CD4-positive, alpha-beta T cell treated with Interleukin-10 for 1 hour (primary cell): ENCODE measurements at regions not wholly inside any gene's neighbourhood (a gene's known extent, or its start where the extent isn't known, plus 50 kb on each side); places are given as distances from the start of the nearest gene placed in this dataset.
"Not testable (repeated sequence)": the region's sequence is repeated elsewhere in the genome, so short reads cannot be mapped to it uniquely, and the experiment has no call there.

Experiments used
- DNase-seq: peaks from one replicate; pipeline ENCODE4 v3.0.0-alpha.2; 2020

DNA sequence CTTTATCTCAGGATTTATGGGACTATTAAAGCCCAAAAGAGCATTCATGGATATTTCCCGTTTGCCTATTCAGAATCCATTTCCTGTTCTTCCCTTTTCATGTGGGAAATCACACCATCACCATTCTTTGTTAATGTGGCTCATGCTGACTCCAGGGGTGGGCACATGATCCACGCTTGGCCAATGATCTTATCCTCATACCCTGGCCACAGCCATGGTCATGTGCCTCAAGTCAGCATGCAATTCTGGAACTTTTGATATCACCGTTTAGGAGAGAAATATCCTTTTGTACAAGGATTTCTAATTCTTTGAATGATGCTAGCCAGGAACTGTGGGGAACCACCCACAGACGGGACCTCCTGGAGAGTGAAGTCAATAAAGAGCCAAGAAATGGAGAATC lies 272.2 kb downstream of the PRELID2 start:
- no peak for DNase-seq

DNA sequence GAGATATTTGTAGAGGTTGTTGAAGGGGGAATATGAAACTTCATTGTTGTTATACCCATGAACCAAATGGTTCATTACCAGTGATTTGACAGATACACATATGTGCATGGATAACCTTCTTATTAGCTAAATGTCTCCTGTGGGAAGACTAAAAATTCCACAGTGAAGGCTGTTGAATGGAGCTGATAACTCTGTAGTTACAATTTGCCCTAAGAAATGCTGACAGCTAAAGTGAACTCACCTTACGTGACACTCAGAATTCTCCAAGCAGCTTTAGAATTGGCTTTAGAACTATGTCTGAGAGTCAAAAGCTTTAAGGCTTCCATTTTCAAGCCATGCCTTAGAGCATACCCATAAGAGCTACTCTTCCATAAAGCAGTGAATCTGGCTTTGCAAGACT lies 276.9 kb downstream of the PRELID2 start:
- DNase-seq, result no peak

DNA sequence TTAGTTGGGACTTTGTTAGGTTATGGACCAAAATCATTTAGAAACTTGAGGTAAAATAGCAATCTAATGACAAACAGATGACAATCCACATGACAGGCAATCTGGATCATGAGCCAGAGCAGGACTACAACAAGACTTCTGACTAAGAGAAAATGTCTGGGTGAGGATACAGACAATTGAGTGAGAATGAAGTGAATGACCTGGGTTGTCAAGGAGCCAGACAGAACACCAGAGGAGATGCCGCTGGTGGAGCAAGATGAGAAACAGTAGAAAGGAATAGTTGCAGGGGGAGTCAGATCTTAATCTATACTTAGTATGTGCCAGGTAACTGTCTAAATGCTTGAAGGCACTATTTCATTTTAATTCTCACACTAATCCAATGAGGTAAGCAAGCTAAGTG lies 277.8 kb downstream of the PRELID2 start:
- no peak for DNase-seq

DNA sequence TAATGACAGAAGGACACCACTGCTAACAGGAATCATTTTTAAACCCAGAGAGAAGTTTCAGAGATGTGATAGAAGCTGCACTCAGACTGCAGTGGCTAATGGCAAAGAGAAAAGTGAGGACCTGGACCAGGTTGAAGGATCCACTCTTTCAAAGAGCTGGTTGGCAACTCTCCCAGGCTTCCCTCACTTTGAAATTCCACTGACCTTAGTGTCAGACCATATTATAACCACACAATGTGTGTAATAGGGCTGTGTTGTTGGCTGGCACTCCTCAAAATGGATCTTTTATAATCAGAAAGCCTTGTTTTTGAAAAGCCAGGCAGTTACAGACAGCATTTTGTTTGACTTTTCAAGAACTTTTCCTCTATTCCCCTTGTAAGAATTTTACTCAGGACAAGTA lies 280.7 kb downstream of the PRELID2 start:
- no peak for DNase-seq

DNA sequence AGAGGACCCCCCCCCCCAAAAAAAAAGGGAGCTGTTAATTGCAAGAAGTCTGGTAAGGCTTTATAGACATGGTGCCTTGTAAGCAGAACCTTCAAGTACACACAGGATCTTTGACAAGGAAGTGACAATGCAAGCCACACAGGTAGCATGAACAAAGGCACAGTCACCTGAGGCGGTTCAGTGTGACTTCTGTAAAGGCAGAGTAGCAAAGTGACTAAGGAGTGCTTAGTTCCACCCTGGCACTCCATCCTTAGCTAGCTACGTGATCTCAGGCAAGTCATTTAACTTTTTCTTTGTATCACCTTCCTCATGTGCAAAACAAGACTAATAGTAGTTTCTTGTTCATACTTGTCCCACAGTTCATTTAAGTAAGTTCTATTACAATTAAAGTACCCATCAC lies 282.0 kb downstream of the PRELID2 start:
- no peak for DNase-seq

DNA sequence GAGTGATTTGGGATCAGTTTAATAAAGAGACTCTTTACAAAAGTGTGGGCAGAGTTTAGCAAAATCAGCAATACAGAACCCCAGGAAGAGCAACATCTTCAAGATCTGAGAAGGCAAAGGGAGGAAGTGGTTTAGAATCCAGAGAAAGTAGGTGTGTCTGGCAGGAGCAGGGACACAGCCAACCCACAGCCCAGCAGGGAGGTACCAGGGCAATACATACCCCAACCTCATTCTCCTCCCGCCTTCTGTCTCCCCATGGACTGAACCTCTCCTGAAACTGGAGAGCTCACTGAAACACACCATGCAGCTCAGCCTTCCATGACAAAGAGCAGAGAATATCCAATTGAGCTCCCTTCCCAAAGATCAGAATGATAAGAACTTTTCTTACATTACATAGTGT lies 283.4 kb downstream of the PRELID2 start:
- no peak for DNase-seq

DNA sequence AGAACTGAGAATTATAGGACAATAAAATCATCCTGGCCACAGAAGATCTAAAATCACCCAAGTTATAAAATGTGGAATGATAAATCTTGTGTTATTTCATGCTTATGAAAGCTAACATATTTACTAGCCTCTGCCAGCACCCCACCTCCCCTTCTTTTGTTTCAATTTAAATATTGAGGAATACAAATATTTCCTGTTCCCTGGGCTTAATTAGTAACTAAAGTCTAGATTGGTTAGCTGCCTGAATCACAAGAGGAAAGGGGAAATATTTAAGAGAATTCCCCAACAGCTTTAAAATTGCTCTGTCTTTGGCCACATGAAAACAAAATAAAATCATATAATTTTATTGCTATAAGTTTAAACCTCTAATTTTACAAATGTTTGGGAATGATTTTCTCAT lies 287.0 kb downstream of the PRELID2 start:
- DNase-seq, result no peak

DNA sequence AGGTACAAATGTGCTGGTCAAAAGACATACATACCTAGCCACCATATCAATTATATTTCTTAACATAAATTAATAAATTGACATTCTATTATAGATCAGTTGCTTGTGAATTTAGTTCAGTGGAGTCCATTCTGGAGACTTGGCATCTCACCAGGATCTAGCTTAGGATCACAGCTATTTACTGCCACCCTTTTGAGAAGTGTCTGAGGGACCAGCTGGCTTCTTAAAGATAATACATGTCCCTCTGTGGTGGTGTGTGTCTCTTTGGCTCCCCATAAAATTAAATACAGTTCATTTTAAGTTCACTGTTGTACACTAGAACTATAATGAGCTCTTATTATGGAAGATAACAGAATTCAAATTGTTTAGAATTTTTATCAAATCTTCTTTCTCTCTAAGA lies 290.7 kb downstream of the PRELID2 start:
- no peak for DNase-seq

DNA sequence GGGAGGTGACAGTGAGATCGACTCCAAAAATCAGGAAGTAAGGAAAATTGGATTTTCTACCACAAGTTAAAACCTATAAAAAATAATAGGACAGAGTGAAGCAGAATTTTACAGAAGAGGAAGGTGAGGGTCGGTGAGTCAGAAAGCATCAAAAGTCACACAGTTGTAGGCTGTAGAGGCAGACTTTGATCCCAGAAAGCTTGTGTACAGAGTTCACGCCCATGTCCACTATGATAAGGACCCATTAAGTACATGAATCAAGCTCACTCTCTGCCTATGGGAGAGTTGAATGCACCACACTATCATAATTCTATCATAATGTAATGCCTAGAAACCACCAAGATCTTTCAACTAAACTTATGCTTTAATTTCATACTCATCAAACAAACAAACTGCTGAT lies 291.2 kb downstream of the PRELID2 start:
- DNase-seq, result no peak

DNA sequence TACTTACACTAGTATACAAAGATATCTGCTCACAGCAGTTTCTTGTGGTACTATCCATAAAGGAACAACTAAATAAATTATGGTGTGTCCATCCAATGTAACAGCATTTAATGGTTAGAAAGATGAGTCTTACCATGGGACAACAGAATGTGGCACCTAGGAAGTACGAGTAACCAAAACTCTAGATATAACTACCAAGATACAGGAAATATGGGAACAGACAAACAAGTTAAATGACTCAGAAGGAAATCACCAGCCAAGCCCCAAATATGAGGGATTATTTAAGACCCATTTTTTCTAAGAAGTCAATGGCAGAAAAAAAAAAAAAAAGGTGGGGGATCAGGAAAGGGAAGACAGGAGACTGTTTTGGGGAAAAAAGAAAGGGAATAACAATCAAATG lies 294.8 kb downstream of the PRELID2 start:
- no peak for DNase-seq

DNA sequence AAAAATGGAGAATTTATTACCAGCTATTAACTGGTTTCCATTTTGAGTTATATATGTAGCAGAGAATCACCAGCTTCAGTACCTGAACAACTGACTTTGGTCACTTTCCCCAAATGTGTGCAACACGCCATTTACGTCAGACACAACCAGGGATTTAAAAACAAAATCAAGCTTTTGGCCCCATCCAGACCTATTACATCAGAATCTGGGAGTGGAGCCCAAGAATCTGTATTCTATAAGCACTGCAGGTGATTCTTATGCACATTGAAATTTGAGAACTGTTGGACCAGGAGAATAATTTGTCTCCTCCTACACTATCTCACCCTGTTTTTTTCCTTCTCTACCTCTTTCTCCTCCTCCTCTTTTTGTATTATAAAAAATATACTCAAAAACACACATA lies 295.9 kb downstream of the PRELID2 start:
- no peak for DNase-seq

DNA sequence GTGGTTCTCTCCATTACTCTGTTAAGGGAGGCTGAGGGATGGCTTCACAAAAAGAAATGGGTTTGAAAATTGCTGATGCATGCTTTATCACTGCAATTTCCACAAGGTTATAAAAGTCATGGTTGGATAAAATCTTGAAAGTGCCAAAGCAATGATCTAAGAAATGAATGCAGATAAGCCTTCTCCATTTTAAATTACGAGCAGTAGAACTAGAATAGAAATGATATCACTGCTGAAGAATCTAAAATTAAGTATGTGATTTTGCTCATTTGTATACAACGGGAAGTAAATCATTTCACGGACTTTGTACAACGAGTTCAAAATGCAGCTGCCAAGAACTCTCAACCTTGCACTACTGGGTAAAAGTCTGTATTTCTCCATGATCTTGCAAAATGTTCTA lies 299.0 kb downstream of the PRELID2 start:
- no peak for DNase-seq

DNA sequence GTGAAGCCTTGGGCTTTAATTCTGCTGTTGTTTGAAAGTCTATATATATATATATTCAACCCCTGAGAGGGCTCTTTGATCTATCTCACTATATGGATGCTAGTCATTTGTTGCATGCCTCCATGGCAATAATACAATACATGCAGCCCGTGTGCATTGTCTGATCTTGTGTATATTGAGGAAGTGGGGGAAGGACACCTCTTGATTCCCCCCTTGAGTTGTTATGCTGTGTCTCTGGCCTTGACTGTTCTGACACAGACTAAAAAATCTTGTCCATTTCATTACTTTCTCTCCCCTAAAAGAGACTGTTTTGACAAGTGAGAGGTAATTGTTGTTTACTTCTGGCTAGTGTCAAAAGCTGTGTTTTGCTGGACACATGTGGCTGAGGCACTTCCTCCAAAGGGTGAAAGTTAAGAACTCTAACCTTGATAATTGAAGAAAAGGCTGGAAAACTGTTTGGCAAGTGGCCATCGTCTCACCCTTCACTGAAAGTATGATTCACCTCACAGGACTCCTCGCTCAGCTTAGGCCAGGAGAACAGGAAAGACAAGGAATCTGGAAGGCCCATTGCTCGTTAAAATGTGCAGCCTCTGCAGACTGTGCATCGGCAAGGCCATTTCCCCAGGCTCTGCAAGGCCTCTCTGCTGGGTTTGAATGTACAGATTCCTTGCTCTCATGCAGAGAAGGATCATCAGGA lies 304.0 kb downstream of the PRELID2 start:
- DNase-seq, result no peak

DNA sequence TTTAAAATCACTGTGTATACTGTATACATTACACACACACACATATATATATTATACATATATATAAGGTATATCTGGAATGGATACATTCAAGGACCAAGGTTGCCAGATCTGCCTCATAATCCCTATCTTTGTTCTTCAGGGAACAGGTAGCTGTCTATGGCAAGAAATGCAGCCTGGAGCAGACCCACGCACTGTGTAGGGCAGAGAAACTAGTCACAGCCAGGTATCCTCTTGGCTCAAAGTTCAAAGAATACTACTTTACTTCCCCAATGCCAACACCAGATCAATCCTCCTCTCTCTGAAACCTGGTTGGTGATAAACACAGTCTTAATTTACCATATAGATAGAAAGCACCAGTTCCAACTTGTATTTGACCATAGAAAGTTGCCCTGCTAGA lies 313.6 kb downstream of the PRELID2 start:
- DNase-seq, result no peak

DNA sequence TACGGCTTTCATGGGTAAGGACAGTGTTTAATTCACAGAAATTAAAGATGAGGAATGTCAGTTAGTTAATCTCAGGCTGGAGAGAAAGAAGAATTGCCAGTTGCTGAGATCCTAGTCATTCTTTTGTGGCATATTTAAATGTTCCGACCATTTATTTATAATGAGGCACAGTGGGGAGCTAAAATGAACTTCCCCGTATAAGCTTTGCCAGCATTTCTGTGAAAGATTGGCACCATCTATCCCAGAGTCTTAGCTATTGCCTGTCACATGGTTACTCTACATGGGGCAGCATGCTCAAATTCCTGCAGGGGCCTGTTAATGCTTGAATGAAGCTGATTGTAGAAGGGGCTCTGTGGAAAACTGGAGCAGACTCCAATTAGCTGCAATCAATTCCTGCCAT lies 314.1 kb downstream of the PRELID2 start:
- DNase-seq, result no peak

DNA sequence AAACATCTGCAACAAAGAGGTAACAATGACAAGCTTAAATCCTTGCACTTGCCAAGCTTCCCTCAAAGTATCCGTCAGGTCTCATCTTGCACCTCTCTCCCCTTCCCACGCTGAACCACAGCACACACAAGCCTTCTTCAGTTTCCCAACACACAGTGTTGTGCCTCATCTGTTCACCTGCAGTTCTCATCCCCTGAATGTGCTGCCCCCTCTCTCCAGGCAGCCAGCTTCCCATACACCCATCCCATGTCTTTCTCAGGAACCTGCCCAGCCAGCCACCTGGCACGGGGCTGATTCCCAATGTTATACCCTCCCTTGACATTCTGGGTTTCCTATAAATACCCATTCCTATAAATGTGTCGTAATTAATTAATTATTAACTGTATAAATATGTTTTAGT lies 314.8 kb downstream of the PRELID2 start:
- no peak for DNase-seq

DNA sequence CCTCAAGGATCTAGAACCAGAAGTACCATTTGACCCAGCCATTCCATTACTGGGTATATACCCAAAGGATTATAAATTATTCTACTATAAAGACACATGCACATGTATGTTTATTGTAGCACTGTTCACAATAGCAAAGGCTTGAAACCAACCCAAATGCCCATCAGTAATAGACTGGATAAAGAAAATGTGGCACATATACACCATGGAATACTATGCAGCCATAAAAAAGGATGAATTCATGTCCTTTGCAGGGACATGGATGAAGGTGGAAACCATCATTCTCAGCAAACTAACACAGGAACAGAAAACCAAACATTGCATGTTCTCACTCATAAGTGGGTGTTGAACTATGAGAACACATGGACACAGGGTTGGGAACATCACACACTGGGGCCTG lies 317.6 kb downstream of the PRELID2 start:
- not testable (repeated sequence) for DNase-seq

DNA sequence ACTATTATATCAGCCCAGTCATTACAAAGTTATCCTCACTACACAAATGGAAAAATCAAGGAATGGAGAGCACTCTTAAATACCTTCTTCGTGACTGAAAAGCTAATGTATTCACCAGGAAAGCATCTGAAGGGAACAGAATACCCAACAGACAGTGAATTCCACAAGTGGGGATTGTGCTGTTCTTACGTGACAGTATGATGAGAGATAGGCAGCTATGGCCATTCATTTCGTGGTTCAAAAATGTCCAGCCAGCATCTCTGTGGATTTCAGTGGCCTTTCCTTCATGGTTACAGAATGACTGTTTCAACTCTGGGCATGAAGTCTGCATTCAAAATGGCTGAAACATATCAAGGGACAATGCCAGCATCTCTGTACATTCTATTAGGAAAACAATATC lies 323.8 kb downstream of the PRELID2 start:
- DNase-seq, result no peak

DNA sequence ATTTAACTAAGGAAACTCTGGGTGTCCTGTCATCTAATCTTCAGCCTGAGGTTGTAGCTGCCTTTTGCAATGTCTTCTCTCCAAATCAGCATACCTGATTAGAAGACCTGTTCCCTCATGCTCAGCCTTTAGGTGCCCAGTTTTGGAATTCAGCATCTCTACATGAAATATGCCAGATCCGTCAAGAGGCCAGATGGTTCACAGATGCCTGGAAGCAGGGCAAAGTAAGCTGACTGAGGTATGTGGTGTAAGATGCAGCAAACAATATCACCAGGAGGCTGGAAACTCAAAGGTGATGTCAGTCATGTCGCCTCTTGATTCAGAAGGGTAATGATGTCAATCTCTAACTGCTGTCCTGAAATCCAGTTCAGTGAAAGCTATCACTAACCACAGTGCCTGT lies 324.4 kb downstream of the PRELID2 start:
- no peak for DNase-seq

DNA sequence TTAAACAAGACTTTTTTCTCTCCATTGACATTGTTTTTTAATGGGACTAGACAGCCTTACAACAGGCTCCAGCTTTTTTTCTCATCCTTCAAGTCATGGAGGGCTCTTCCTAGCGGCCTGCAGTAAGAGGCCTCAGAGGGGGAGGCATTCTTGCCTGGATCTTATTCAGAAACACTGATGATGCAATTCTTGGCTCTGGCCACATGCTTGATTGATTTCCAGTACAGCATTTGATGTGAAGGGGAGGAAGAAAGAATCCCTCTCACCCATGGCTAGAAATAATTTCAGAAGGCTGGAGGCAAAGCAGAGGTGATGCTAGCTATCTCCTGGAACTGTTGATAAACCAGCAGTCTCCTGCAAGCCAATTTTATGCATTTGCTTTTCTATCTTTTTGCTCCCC lies 324.8 kb downstream of the PRELID2 start:
- DNase-seq, result no peak

DNA sequence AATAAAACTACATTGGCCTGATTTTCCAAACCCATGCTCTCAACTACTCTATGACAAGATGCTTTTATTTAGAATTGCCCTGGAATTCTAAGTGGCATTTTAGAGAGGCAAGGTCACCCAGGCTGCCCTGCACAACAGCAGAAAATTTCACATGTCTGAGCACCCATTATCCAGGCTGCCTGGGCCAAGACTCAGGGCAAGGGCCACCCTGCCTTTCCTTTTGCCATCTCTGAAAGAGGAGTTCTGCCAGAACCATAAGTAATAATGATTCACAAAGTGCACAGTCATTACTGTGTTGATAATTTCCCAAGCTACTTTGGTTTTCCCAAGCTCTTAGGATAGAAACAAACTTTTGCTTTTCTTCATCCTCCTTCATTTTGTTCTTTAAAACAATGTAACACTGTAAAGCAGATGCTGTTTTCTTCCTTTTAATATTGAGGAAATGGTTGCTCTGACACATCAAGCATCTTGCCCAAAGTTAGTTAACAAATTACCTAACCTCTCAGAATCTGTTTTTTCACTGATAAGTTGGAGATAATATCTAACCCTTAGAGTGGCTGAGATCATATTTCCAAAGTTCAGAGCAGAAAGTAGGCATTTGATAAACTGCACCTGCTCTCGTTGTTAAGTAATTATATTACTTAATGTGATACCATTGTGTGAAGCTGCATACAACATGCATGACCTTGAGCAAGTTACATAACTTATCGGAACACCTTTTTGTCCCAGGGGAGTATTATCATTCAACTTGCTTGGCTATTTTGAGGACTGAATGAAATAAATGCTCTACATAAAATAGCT lies 325.6 kb downstream of the PRELID2 start:
- no peak for DNase-seq

DNA sequence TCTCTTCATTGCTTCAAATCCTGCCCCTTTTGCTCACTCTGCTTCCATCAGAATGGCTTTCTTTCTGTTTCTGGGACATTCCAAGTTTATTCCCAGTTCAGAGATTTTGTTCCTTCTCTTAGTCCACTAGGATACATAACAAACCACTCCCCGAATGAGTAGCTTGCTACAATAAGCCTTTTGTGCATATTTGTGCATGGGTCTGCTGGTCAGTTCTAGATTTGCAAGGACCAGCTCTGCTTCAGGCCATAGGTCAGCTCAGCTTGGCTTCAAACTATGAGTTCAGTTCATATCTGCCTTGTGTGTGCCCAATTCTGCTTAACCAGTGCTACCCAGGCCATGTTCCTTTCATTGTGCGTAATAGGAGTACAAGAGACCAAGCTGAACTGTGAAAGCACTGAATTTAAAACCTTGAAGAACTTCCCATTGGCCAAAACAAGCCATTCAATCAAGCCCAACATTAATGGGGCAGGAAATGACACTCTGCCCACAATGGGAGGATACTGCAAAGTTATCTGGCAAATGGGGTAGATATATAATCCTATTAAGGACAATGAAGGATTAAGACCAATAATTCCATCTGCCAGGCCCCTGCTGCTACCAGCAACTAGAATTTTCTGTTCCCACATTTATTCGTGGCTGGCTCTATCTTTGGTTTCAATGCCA lies 328.8 kb downstream of the PRELID2 start:
- DNase-seq, result no peak

DNA sequence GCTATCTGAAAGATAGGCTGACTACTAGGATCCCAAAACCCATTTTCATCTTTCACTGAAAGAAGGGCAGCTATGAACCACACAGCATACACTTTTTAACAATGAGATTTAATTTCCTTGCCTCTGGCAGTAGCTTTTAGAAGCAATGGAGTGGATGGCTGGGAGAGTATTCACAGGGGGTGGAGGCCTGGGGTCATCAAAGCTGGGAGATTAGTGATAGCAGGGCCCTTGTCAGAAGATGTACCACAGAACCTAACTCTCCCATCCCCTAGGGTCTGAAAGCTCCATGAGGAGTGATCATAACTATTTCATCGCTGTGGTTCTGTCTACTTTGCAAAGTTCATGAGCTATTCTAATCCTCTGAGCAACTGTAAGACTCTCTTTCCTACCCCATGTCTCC lies 332.2 kb downstream of the PRELID2 start:
- no peak for DNase-seq

DNA sequence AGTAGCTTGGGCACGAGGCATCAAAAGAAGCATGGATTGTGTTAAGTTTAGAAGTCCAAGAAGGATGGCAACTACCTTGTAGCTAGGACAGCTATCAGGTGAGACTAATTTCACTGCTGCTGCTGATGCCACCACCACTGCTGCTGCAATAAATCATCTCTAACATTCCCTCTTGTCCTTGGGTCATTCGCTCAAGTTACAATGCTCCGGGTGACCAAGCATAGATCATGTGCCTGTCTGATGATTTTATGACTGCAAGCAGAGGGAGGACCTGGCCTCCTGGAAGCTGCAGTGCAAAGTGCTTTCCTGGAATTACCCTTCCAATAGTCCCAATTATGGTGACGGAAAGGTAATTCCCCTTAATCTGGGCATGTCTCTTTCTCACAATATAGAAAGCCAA lies 334.4 kb downstream of the PRELID2 start:
- no peak for DNase-seq
